ENCODE measurements at regions not wholly inside any gene's neighbourhood (a gene's known extent, or its start where the extent isn't known, plus 50 kb on each side); places are given as distances from the start of the nearest gene placed in this dataset.

- TF ChIP-seq, protein P1, sequence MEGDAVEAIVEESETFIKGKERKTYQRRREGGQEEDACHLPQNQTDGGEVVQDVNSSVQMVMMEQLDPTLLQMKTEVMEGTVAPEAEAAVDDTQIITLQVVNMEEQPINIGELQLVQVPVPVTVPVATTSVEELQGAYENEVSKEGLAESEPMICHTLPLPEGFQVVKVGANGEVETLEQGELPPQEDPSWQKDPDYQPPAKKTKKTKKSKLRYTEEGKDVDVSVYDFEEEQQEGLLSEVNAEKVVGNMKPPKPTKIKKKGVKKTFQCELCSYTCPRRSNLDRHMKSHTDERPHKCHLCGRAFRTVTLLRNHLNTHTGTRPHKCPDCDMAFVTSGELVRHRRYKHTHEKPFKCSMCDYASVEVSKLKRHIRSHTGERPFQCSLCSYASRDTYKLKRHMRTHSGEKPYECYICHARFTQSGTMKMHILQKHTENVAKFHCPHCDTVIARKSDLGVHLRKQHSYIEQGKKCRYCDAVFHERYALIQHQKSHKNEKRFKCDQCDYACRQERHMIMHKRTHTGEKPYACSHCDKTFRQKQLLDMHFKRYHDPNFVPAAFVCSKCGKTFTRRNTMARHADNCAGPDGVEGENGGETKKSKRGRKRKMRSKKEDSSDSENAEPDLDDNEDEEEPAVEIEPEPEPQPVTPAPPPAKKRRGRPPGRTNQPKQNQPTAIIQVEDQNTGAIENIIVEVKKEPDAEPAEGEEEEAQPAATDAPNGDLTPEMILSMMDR (IDR thresholded peaks at IDR 0.05) = no peak
- TF ChIP-seq POLR2A (IDR thresholded peaks at IDR 0.05) = no peak
Measured at GRCh38 chr5:120765189-120765588, 301.1 kb downstream of the PRR16 start.

Data from testis (tissue), 2 donors.